HL-60 (cell line): ENCODE measurements at regions not wholly inside any gene's neighbourhood (a gene's known extent, or its start where the extent isn't known, plus 50 kb on each side); places are given as distances from the start of the nearest gene placed in this dataset.

Source experiments
- CTCF ChIP-seq: IDR thresholded peaks from one replicate; pipeline ENCODE4 v1.5.1; 2011; ENCODE audit warnings: low read length, control low read depth, inconsistent platforms; ENCODE audit not compliant: insufficient read depth
- GABPA ChIP-seq: IDR thresholded peaks from 2 replicates; pipeline ENCODE4 v1.6.1; 2012; ENCODE audit warnings: low read depth
- POLR2AphosphoS5 ChIP-seq: IDR thresholded peaks from 2 replicates; pipeline ENCODE4 v1.6.1; 2012; ENCODE audit warnings: low read depth
- REST ChIP-seq: IDR thresholded peaks from 2 replicates; pipeline ENCODE4 v1.6.1; 2012; ENCODE audit warnings: low read depth; ENCODE audit not compliant: insufficient replicate concordance
- SPI1 ChIP-seq: IDR thresholded peaks from 2 replicates; pipeline ENCODE4 v1.6.1; 2012; ENCODE audit warnings: low read depth, mild to moderate bottlenecking, borderline replicate concordance

- no peak for TF ChIP-seq POLR2AphosphoS5
- TF ChIP-seq CTCF = no peak
- TF ChIP-seq SPI1 = no peak
- no peak for TF ChIP-seq REST
- TF ChIP-seq GABPA = no peak
These were observed 109.6 kb downstream of the KLF5 start for GRCh38 chr13:73168226-73168952.
